HCT116 (cell line): ENCODE measurements at regions not wholly inside any gene's neighbourhood (a gene's known extent, or its start where the extent isn't known, plus 50 kb on each side); places are given as distances from the start of the nearest gene placed in this dataset.
"Not testable (repeated sequence)": the region's sequence is repeated elsewhere in the genome, so short reads cannot be mapped to it uniquely, and the experiment has no call there.

Experiments
- ATAC-seq: fragments of 200-7000 bp; cut with Tn5 transposase; 2 replicates; pipeline ENCODE4 v1.9.1; 2020; ENCODE audit warnings: mild to moderate bottlenecking, moderate library complexity
- BruUV-seq: library from RNA; stranded (reverse); fragments of 400-500 nt; replicated peaks from 2 replicates; lab custom pipeline; 2021; lab: Mats Ljungman, UMichigan
- CTCF ChIA-PET: fragments of 300-600 bp; sonication (Branson Sonifier 250); formaldehyde crosslinking; loops from one replicate; lab custom pipeline; 2021; ENCODE audit warnings: antibody characterized with exemption; lab: Charles Lee
- POLR2A ChIA-PET: fragments of 300-600, 350-600 bp; sonication (Branson Sonifier 250); formaldehyde crosslinking; loops from one replicate; lab custom pipeline; 2021; ENCODE audit warnings: antibody characterized with exemption; lab: Charles Lee
- RAD21 ChIA-PET, 2 experiments: fragments of 300-600 bp; sonication (Branson Sonifier 250); formaldehyde crosslinking; loops; one replicate each; lab custom pipeline; 2023; ENCODE audit warnings: low total read pairs in 2 of 2; ENCODE audit not compliant: uncharacterized antibody in 2 of 2, unreplicated experiment in 2 of 2, low non-redundant PET in 1 of 2; lab: Charles Lee
- DNase-seq: peaks from one replicate; pipeline ENCODE4 v3.0.0-alpha.2; 2010; ENCODE audit warnings: low read depth, low spot score
- H2AFZ ChIP-seq: fragments of 200-600 bp; shearing (Covaris generic), sonication (generic); 2 replicates; pipeline ENCODE4 v1.6.1; 2017; ENCODE audit warnings: low read depth, mixed run types, mixed read lengths, antibody characterized with exemption, low read length; ENCODE audit not compliant: poor library complexity, severe bottlenecking
- H3K27ac ChIP-seq: 2 replicates; pipeline ENCODE4 v1.5.1; 2012; ENCODE audit warnings: low read depth, low read length
- H3K27me3 ChIP-seq: fragments of 200-600 bp; sonication (generic); 2 replicates; pipeline ENCODE4 v1.6.1; 2016; ENCODE audit warnings: mixed run types, low read length, mixed read lengths; ENCODE audit not compliant: insufficient read depth
- H3K36me3 ChIP-seq, 2 experiments: fragments of 200-500 bp in 1 of 2; fragments of 200-600 bp in 1 of 2; sonication (Bioruptor generic) in 1 of 2; sonication (generic) in 1 of 2; 2 replicates each; pipeline versions ENCODE4 v1.5.1 to v1.6.1; 2014 to 2016; ENCODE audit warnings: low read length in 2 of 2, inconsistent platforms in 1 of 2, mixed read lengths in 1 of 2, mixed run types in 1 of 2; ENCODE audit not compliant: insufficient read depth in 2 of 2, control insufficient read depth in 1 of 2
- H3K4me1 ChIP-seq, 2 experiments: fragments of 200-600 bp in 1 of 2; sonication (generic) in 1 of 2; 2 replicates each; pipeline versions ENCODE4 v1.5.1 to v1.6.1; 2012 to 2017; ENCODE audit warnings: low read length in 2 of 2, inconsistent platforms in 1 of 2, mild to moderate bottlenecking in 1 of 2, mixed read lengths in 1 of 2, mixed run types in 1 of 2, moderate library complexity in 1 of 2; ENCODE audit not compliant: insufficient read depth in 2 of 2, control insufficient read depth in 1 of 2
- H3K4me2 ChIP-seq: fragments of 200-600 bp; sonication (generic); 2 replicates; pipeline ENCODE4 v1.6.1; 2017; ENCODE audit warnings: mixed run types, low read length, mixed read lengths
- H3K4me3 ChIP-seq, 2 experiments: fragments of 200-600 bp in 1 of 2; sonication (generic) in 1 of 2; replicated peaks in 1 of 2; 2 replicates each; pipeline ENCODE4 v1.5.1; 2011 to 2016; ENCODE audit warnings: low read length in 2 of 2, control low read depth in 1 of 2, low read depth in 1 of 2, mild to moderate bottlenecking in 1 of 2, mixed read lengths in 1 of 2, mixed run types in 1 of 2
- H3K79me2 ChIP-seq: fragments of 200-600 bp; sonication (generic); 2 replicates; pipeline ENCODE4 v1.6.1; 2017; ENCODE audit warnings: mild to moderate bottlenecking, mixed run types, low read length, moderate library complexity, mixed read lengths; ENCODE audit not compliant: insufficient read depth
- H3K9ac ChIP-seq: fragments of 200-600 bp; sonication (generic); 2 replicates; pipeline ENCODE4 v1.6.1; 2016; ENCODE audit warnings: low read length, mixed read lengths
- H3K9me2 ChIP-seq: fragments of 200-600 bp; sonication (generic), shearing (Covaris generic); 2 replicates; pipeline ENCODE4 v1.6.1; 2017; ENCODE audit warnings: mixed run types, mild to moderate bottlenecking, moderate library complexity; ENCODE audit not compliant: insufficient read depth
- H3K9me3 ChIP-seq, 2 experiments: fragments of 200-500 bp in 1 of 2; fragments of 200-600 bp in 1 of 2; sonication (Bioruptor generic) in 1 of 2; sonication (generic) in 1 of 2; 2 replicates each; pipeline ENCODE4 v1.6.1; 2014 to 2017; ENCODE audit warnings: low read length in 2 of 2, mixed read lengths in 2 of 2, inconsistent platforms in 1 of 2, low read depth in 1 of 2, mild to moderate bottlenecking in 1 of 2, mixed run types in 1 of 2, moderate library complexity in 1 of 2; ENCODE audit not compliant: control insufficient read depth in 1 of 2, insufficient read depth in 1 of 2
- H4K20me1 ChIP-seq: fragments of 200-600 bp; sonication (generic), shearing (Covaris generic); 2 replicates; pipeline ENCODE4 v1.6.1; 2017; ENCODE audit warnings: mixed run types, mild to moderate bottlenecking, moderate library complexity; ENCODE audit not compliant: insufficient read depth
- POLR2A ChIP-seq: IDR thresholded peaks from 2 replicates; pipeline ENCODE4 v1.7.0; 2011; ENCODE audit warnings: borderline replicate concordance; ENCODE audit not compliant: insufficient read depth, insufficient read length; ENCODE audit errors: extremely low read depth
- RAD21 ChIP-seq: IDR thresholded peaks from 2 replicates; pipeline ENCODE4 v1.6.1; 2012; ENCODE audit warnings: low read depth, mild to moderate bottlenecking
- SP1 ChIP-seq: IDR thresholded peaks from 2 replicates; pipeline ENCODE4 v1.6.1; 2012; ENCODE audit warnings: low read depth
- intact Hi-C: fragments of 100-400 bp; cut with micrococcal nuclease; formaldehyde crosslinking; loops from 2 replicates; pipeline ENCODE4 v1.10.0; 2022
- TF ChIP-seq, protein P1 (sequence below): IDR thresholded peaks from 2 replicates; pipeline ENCODE4 v1.6.1; 2012

- peaks cover 0 to 30% of the 10 kb centered on the region in 2 experiments; a peak in 1 of 4 replicates for H3K4me1 ChIP-seq
- H2AFZ ChIP-seq, result peak overlapping the region; percentile 72
- H3K4me2 ChIP-seq, result peak overlapping the region; percentile 75
- BruUV-seq, POLR2A ChIA-PET, H4K20me1 ChIP-seq, H3K9me3 ChIP-seq, H3K27me3 ChIP-seq, H3K36me3 ChIP-seq, CTCF ChIA-PET, H3K27ac ChIP-seq, intact Hi-C loops, RAD21 ChIA-PET, H3K9me2 ChIP-seq, H3K79me2 ChIP-seq: not testable (repeated sequence)
- peak; percentile 71 for ATAC-seq
- H3K4me3 ChIP-seq, result peak overlapping the region; percentile 40 to 56
- 0 out of 2 replicates have a peak overlapping the region, but pooled peaks have one; percentile 7 for H3K9ac ChIP-seq
- DNase-seq, result peak; percentile 73
Observed at GRCh38 chr20:25862967-25863530, 166.4 kb upstream of the ZNF337 start.

DNA sequence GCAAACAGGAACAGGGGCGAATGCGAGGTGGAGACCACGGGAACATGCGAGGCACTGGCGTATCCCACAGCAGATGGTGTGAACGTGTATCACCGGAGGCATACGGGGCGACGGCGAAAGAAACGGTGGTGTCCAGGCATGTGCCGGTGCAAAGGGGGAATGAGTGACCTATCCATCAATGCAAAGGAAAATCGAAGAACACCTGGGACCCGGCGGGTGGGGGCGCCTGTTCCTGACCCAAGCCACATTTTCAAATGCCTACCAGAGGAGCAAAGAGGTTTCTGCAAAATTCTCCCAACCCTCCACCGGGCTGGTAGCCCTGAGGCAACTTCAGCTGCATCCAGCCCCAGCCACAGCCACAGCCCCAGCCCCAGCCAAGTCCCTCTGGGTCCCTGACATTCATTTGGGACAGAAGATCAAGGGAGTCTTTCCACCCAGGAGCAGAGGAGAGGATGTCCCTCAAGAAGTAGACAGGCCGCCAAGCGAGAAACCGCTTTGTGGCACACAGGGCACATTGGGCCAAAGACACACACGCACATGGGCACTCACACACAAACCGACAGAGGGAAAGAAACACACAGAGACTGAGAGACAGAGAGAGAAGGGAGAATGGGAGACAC, 164.0 kb upstream of the ZNF337 start:
- intact Hi-C loops, result no loop called here
- Histone ChIP-seq H3K4me2 (no peak overlapping the region), H3K9ac (no peak overlapping the region)
- TF ChIP-seq RAD21 (no peak), SP1 (no peak), POLR2A (no peak)
- TF ChIP-seq, protein P1, sequence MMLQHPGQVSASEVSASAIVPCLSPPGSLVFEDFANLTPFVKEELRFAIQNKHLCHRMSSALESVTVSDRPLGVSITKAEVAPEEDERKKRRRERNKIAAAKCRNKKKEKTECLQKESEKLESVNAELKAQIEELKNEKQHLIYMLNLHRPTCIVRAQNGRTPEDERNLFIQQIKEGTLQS, result no peak
- TF ChIP-seq, all 23 proteins: peak for 0
- Histone ChIP-seq H3K9me2 (no peaks in the 10 kb centered on the region), H4K20me1 (no peaks in the 10 kb centered on the region), H3K9me3 (no peaks in the 10 kb centered on the region), H3K4me3 (no peak overlapping the region), H3K79me2 (no peaks in the 10 kb centered on the region), H2AFZ (no peak overlapping the region), H3K36me3 (no peaks in the 10 kb centered on the region), H3K4me1 (peaks cover 0 to 24% of the 10 kb centered on the region in 2 experiments; a peak in 1 of 4 replicates), H3K27ac (no peak overlapping the region), H3K27me3 (no peaks in the 10 kb centered on the region; the same call in 1 of the 2 replicates)
- ATAC-seq (no peak), DNase-seq (no peak)
- no TSS peak for BruUV-seq
- CTCF ChIA-PET, result no interaction called here
- RAD21 ChIA-PET, result no interaction called here
- POLR2A ChIA-PET, result no interaction called here
